H1 (cell line): ENCODE measurements at regions not wholly inside any gene's neighbourhood (a gene's known extent, or its start where the extent isn't known, plus 50 kb on each side); places are given as distances from the start of the nearest gene placed in this dataset.

Source experiments
- MAFK ChIP-seq: IDR thresholded peaks from 2 replicates; pipeline ENCODE4 v1.6.1; 2012; ENCODE audit warnings: low read depth, mild to moderate bottlenecking, improper control_type of control experiment, low read length

GRCh38 chr6:1054653-1055014, 257.3 kb upstream of the FOXQ1 start (continued):
- TF ChIP-seq MAFK, result no peak
